Fibroblast of the aortic adventitia (primary cell): ENCODE measurements at regions not wholly inside any gene's neighbourhood (a gene's known extent, or its start where the extent isn't known, plus 50 kb on each side); places are given as distances from the start of the nearest gene placed in this dataset.
A peak's percentile ranks its signal among the peaks of the same experiment; 100 is the strongest.

ENCODE experiments used
- DNase-seq: peaks from one replicate; pipeline ENCODE4 v3.0.0-alpha.2; 2010; ENCODE audit warnings: low read depth
- H3K4me3 ChIP-seq: 2 replicates; pipeline ENCODE4 v1.5.1; 2011; ENCODE audit warnings: low read depth, mild to moderate bottlenecking, control low read depth, low read length, moderate library complexity
- TF ChIP-seq, protein P1 (sequence below): IDR thresholded peaks from 2 replicates; pipeline ENCODE4 v1.5.1; 2011; ENCODE audit warnings: mild to moderate bottlenecking, low read length, control low read depth, inconsistent platforms; ENCODE audit not compliant: insufficient read depth

- H3K4me3 ChIP-seq: no peak overlapping the region
- TF ChIP-seq, protein P1, sequence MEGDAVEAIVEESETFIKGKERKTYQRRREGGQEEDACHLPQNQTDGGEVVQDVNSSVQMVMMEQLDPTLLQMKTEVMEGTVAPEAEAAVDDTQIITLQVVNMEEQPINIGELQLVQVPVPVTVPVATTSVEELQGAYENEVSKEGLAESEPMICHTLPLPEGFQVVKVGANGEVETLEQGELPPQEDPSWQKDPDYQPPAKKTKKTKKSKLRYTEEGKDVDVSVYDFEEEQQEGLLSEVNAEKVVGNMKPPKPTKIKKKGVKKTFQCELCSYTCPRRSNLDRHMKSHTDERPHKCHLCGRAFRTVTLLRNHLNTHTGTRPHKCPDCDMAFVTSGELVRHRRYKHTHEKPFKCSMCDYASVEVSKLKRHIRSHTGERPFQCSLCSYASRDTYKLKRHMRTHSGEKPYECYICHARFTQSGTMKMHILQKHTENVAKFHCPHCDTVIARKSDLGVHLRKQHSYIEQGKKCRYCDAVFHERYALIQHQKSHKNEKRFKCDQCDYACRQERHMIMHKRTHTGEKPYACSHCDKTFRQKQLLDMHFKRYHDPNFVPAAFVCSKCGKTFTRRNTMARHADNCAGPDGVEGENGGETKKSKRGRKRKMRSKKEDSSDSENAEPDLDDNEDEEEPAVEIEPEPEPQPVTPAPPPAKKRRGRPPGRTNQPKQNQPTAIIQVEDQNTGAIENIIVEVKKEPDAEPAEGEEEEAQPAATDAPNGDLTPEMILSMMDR: no peak
- DNase-seq: peak; percentile 97
Measured at GRCh38 chr6:169097381-169097959, 156.2 kb downstream of the THBS2 start.

GRCh38 chr6:169096388-169096787 lies 157.3 kb downstream of the THBS2 start:
- no peak overlapping the region for H3K4me3 ChIP-seq
- TF ChIP-seq, protein P1: peak; percentile 23
- no peak for DNase-seq

GRCh38 chr6:169095153-169095552 lies 158.5 kb downstream of the THBS2 start:
- DNase-seq: no peak
- no peak overlapping the region for H3K4me3 ChIP-seq
- TF ChIP-seq, protein P1: no peak

GRCh38 chr6:169094552-169094950 lies 159.1 kb downstream of the THBS2 start:
- H3K4me3 ChIP-seq: no peak overlapping the region
- TF ChIP-seq, protein P1: no peak
- DNase-seq: no peak

GRCh38 chr6:169093770-169094551 lies 159.7 kb downstream of the THBS2 start:
- DNase-seq: no peak

DNA sequence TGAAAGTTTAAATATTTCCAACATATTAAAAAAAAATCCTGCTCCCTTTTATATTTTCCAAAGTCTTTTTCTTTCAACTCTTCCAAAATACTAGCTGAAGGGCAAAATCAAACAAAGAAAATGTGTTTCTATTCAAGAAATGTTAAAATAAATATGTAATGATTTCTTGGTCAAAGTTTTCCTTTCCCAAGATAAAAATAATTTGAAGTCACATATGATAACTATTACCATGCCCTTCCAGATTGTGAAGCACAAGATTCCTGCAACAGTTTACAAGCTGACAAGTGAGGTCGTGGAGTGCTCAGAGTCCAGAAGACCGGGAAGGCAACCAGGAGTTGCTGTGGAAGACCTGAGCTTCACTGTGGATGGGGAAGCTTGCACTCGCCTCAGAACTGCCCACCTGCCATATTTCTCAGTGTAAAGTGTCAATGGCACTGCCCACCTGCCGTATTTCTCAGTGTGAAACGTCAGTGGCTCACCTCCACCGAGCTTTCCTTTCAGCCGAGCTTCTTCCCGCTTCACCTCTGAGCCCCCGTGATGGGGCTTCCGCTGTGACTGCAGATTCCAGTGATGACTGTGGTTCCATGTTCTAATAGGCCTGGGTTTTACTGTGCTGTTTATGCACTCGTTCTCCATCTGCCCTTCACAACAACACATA lies 160.5 kb downstream of the THBS2 start:
- DNase-seq: no peak
- H3K4me3 ChIP-seq: no peak overlapping the region
- TF ChIP-seq, protein P1: no peak

More at GRCh38 chr6:169093770-169094551, 159.7 kb downstream of the THBS2 start:
- H3K4me3 ChIP-seq: no peak overlapping the region
- TF ChIP-seq, protein P1: no peak
